H1 (cell line): ENCODE measurements at regions not wholly inside any gene's neighbourhood (a gene's known extent, or its start where the extent isn't known, plus 50 kb on each side); places are given as distances from the start of the nearest gene placed in this dataset.

Source experiments
- CTCF ChIA-PET: fragments of 300-600 bp; sonication (Branson Sonifier 250); formaldehyde crosslinking; loops from one replicate; lab custom pipeline; 2021; ENCODE audit not compliant: partially characterized antibody; lab: Charles Lee
- POLR2A ChIA-PET: fragments of 300-600 bp; sonication (Branson Sonifier 250); formaldehyde crosslinking; loops from one replicate; lab custom pipeline; 2021; ENCODE audit warnings: inconsistent platforms; ENCODE audit not compliant: partially characterized antibody; lab: Charles Lee
- DNase-seq, 2 experiments: peaks; one replicate each; pipeline versions ENCODE4 v3.0.0 to v3.0.0-alpha.2; 2010 to 2022; ENCODE audit warnings: low spot score in 2 of 2, low read depth in 1 of 2, mixed read lengths in 1 of 2
- FAIRE-seq: peaks from 2 replicates; lab custom pipeline; 2011; peaks lifted over from hg19 to GRCh38; lab: Jason Lieb, UNC
- H2AFZ ChIP-seq: 2 replicates; pipeline ENCODE4 v1.8.1; 2012; ENCODE audit warnings: low read length, inconsistent platforms
- H2AK5ac ChIP-seq: 2 replicates; pipeline ENCODE4 v1.6.1; 2013; ENCODE audit warnings: low read depth, low read length
- H2BK120ac ChIP-seq: replicated peaks from 2 replicates; pipeline ENCODE3; 2013; ENCODE audit warnings: low read depth, low read length, inconsistent platforms
- H2BK12ac ChIP-seq: 2 replicates; pipeline ENCODE4 v1.6.1; 2013; ENCODE audit warnings: low read depth, low read length
- H2BK15ac ChIP-seq: 2 replicates; pipeline ENCODE4 v1.6.1; 2013; ENCODE audit warnings: low read length
- H2BK20ac ChIP-seq: 2 replicates; pipeline ENCODE4 v1.6.1; 2013; ENCODE audit warnings: low read length
- H2BK5ac ChIP-seq: 2 replicates; pipeline ENCODE4 v1.6.1; 2013; ENCODE audit warnings: low read depth, low read length
- H3K14ac ChIP-seq: 2 replicates; pipeline ENCODE4 v1.6.1; 2013; ENCODE audit warnings: inconsistent platforms; ENCODE audit not compliant: insufficient read length
- H3K18ac ChIP-seq: 2 replicates; pipeline ENCODE4 v1.6.1; 2013; ENCODE audit warnings: low read length; ENCODE audit errors: extremely low read depth
- H3K23ac ChIP-seq: 2 replicates; pipeline ENCODE4 v1.6.1; 2013; ENCODE audit warnings: inconsistent platforms; ENCODE audit not compliant: insufficient read length
- H3K23me2 ChIP-seq: 2 replicates; pipeline ENCODE4 v1.6.1; 2013; ENCODE audit warnings: low read depth, low read length
- H3K27ac ChIP-seq: 2 replicates; pipeline ENCODE4 v1.6.1; 2011; ENCODE audit warnings: low read depth, low read length, inconsistent platforms
- H3K27me3 ChIP-seq, 4 experiments: replicated peaks in 1 of 4; 1 replicate in 1 of 4; 2 replicates in 3 of 4; pipeline versions ENCODE4 v1.6.1 to v1.8.1; 2011 to 2013; ENCODE audit warnings: low read length in 3 of 4, mild to moderate bottlenecking in 3 of 4, inconsistent platforms in 2 of 4, mixed read lengths in 2 of 4, moderate library complexity in 1 of 4; ENCODE audit not compliant: control insufficient read depth in 3 of 4, insufficient read depth in 3 of 4; ENCODE audit errors: extremely low read depth in 1 of 4
- H3K36me3 ChIP-seq, 4 experiments: 2 replicates each; pipeline versions ENCODE4 v1.6.1 to v1.8.1; 2011 to 2013; ENCODE audit warnings: mild to moderate bottlenecking in 4 of 4, low read length in 3 of 4, moderate library complexity in 2 of 4, control low read depth in 1 of 4, inconsistent platforms in 1 of 4; ENCODE audit not compliant: insufficient read depth in 4 of 4, control insufficient read depth in 2 of 4
- H3K4ac ChIP-seq: replicated peaks from 2 replicates; pipeline ENCODE3; 2013; ENCODE audit warnings: low read length, low read depth, mixed read lengths, inconsistent platforms; ENCODE audit not compliant: insufficient read length
- H3K4me1 ChIP-seq, 4 experiments: replicated peaks in 1 of 4; 1 replicate in 1 of 4; 2 replicates in 3 of 4; pipeline versions ENCODE4 v1.6.1 to v1.8.1; 2011 to 2013; ENCODE audit warnings: low read length in 3 of 4, inconsistent platforms in 2 of 4, mixed read lengths in 1 of 4; ENCODE audit not compliant: insufficient read depth in 4 of 4, control insufficient read depth in 3 of 4
- H3K4me2 ChIP-seq, 2 experiments: 2 replicates each; pipeline versions ENCODE4 v1.6.1 to v1.8.1; 2011 to 2013; ENCODE audit warnings: low read depth in 2 of 2, low read length in 2 of 2, control low read depth in 1 of 2, inconsistent platforms in 1 of 2, mild to moderate bottlenecking in 1 of 2; ENCODE audit not compliant: insufficient read depth in 1 of 2
- H3K4me3 ChIP-seq, 4 experiments: fragments of 200-600, 300-600 bp in 1 of 4; sonication (generic), shearing (Covaris generic), sonication (Bioruptor Twin) in 1 of 4; 2 replicates each; pipeline versions ENCODE4 v1.5.1 to v1.8.1; 2011 to 2016; ENCODE audit warnings: low read length in 4 of 4, low read depth in 3 of 4, control low read depth in 2 of 4, inconsistent platforms in 2 of 4, mild to moderate bottlenecking in 2 of 4, mixed read lengths in 1 of 4, moderate library complexity in 1 of 4; ENCODE audit not compliant: insufficient read depth in 2 of 4; ENCODE audit errors: extremely low read depth in 1 of 4
- H3K56ac ChIP-seq: replicated peaks from 2 replicates; pipeline ENCODE3; 2013; ENCODE audit warnings: low read depth, mild to moderate bottlenecking, mixed read lengths, low read length, inconsistent platforms; ENCODE audit not compliant: insufficient read length
- H3K79me1 ChIP-seq: 2 replicates; pipeline ENCODE4 v1.6.1; 2013; ENCODE audit warnings: low read depth, low read length, control low read depth
- H3K79me2 ChIP-seq, 2 experiments: 2 replicates each; pipeline versions ENCODE4 v1.6.1 to v1.8.1; 2012 to 2013; ENCODE audit warnings: low read length in 2 of 2, mild to moderate bottlenecking in 2 of 2, inconsistent platforms in 1 of 2; ENCODE audit not compliant: insufficient read depth in 2 of 2, control insufficient read depth in 1 of 2
- H3K9ac ChIP-seq, 4 experiments: replicated peaks in 1 of 4; 1 replicate in 1 of 4; 2 replicates in 3 of 4; pipeline versions ENCODE4 v1.6.1 to v1.8.1; 2011 to 2013; ENCODE audit warnings: low read depth in 3 of 4, low read length in 3 of 4, control low read depth in 2 of 4, mild to moderate bottlenecking in 2 of 4, moderate library complexity in 2 of 4, inconsistent platforms in 1 of 4; ENCODE audit errors: extremely low read depth in 1 of 4
- H3K9me3 ChIP-seq, 2 experiments: 2 replicates each; pipeline versions ENCODE4 v1.6.1 to v1.8.1; 2012 to 2013; ENCODE audit warnings: mild to moderate bottlenecking in 2 of 2, moderate library complexity in 2 of 2, control low read depth in 1 of 2, inconsistent platforms in 1 of 2, low read depth in 1 of 2, low read length in 1 of 2, mixed read lengths in 1 of 2; ENCODE audit not compliant: insufficient read depth in 2 of 2
- H4K20me1 ChIP-seq, 2 experiments: replicated peaks in 1 of 2; 2 replicates each; pipeline versions ENCODE3 to v1.8.1; 2011 to 2013; ENCODE audit warnings: inconsistent platforms in 2 of 2, low read length in 2 of 2, mild to moderate bottlenecking in 1 of 2; ENCODE audit not compliant: insufficient read depth in 2 of 2, control insufficient read depth in 1 of 2
- H4K5ac ChIP-seq: 2 replicates; pipeline ENCODE4 v1.6.1; 2013; ENCODE audit warnings: low read length, low read depth, mixed read lengths, inconsistent platforms; ENCODE audit not compliant: insufficient read length
- H4K8ac ChIP-seq: 2 replicates; pipeline ENCODE4 v1.8.0; 2013; ENCODE audit warnings: mild to moderate bottlenecking, moderate library complexity, low read length, inconsistent platforms; ENCODE audit not compliant: insufficient read depth; ENCODE audit errors: extremely low read depth
- H4K91ac ChIP-seq: replicated peaks from 2 replicates; pipeline ENCODE3; 2013; ENCODE audit warnings: low read length, mixed read lengths, inconsistent platforms; ENCODE audit not compliant: insufficient read length
- CHD2 ChIP-seq: IDR thresholded peaks from 2 replicates; pipeline ENCODE4 v1.6.1; 2012; ENCODE audit warnings: low read length, improper control_type of control experiment
- WGBS, 2 experiments: shearing (Covaris generic) in 1 of 2; methylation state at CpG; one replicate each; pipeline versions ENCODE4 v1.1.6 to v1.1.7; 2013 to 2015; ENCODE audit warnings: low lambda C conversion rate in 2 of 2, mixed read lengths in 2 of 2, inconsistent platforms in 1 of 2, low coverage in 1 of 2, missing lambda C conversion rate in 1 of 2; ENCODE audit not compliant: insufficient replicate concordance in 2 of 2, insufficient coverage in 1 of 2, insufficient read length in 1 of 2; ENCODE audit errors: extremely low coverage in 1 of 2, missing lambda C conversion rate in 1 of 2; 5-methylcytosine and 5-hydroxymethylcytosine counted together

DNA sequence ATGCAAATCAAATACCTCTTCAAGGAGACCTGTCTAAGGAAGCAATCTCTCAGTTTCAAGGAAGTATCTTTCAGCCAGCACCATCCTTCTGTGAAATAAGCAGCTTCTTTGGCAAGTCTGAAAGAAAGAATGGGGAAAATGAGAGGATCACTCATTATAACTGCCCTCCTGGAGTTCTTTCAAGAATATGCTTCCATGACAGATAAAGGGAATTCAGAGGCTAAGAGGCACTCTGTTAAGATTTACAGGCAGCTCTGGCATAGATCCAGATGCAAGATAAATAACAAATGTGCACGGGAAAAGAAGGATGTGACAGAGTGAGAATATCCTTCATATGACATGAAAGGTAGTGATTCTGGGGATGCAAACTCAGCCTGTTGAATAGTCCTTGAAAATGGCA lies 348.2 kb upstream of the CCNG1 start:
- H2BK20ac ChIP-seq, result no peak overlapping the region
- no peak overlapping the region for H4K5ac ChIP-seq
- no peaks in the 10 kb centered on the region for H3K79me2 ChIP-seq
- no peak overlapping the region for H3K23ac ChIP-seq
- H3K9ac ChIP-seq, result no peak overlapping the region
- no peak for FAIRE-seq
- H2BK120ac ChIP-seq, result no peak overlapping the region
- H3K27me3 ChIP-seq, result no peaks in the 10 kb centered on the region
- no peak overlapping the region for H2BK5ac ChIP-seq
- H3K23me2 ChIP-seq, result no peaks in the 10 kb centered on the region; the same call in 1 of the 2 replicates
- no peaks in the 10 kb centered on the region for H3K9me3 ChIP-seq
- no peak overlapping the region for H4K91ac ChIP-seq
- H2AK5ac ChIP-seq, result no peak overlapping the region
- no peaks in the 10 kb centered on the region for H4K20me1 ChIP-seq
- H3K18ac ChIP-seq, result no peak overlapping the region
- ChIA-PET POLR2A (no interaction called here), CTCF (interaction anchor here (1.0 to 1.2 kb wide), 5 partner anchors 9 to 862 kb away, joined by 3 to 7 read pairs (median 4); no protein-coding TSS in a partner anchor)
- H4K8ac ChIP-seq, result no peak overlapping the region
- H3K4me3 ChIP-seq, result no peak overlapping the region
- no peaks in the 10 kb centered on the region for H3K79me1 ChIP-seq
- H2AFZ ChIP-seq, result no peak overlapping the region
- no peak overlapping the region for H3K14ac ChIP-seq
- no peak overlapping the region for H2BK12ac ChIP-seq
- DNase-seq, result no peak
- no peak overlapping the region for H3K4ac ChIP-seq
- H2BK15ac ChIP-seq, result no peak overlapping the region
- no peaks in the 10 kb centered on the region for H3K36me3 ChIP-seq
- no peak for TF ChIP-seq CHD2
- H3K4me2 ChIP-seq, result no peak overlapping the region
- H3K56ac ChIP-seq, result no peak overlapping the region
- peaks cover 0 to 2% (median 0%) of the 10 kb centered on the region in 4 experiments; a peak in 1 of 7 replicates for H3K4me1 ChIP-seq
- 80% methylated on average over 1 of the region's 1 CpG; no CpG with 5 or more reads in 1 of the 2 experiments for WGBS, 2 experiments
- no peak overlapping the region for H3K27ac ChIP-seq
